Neural progenitor cell (in vitro differentiated cells): ENCODE measurements at regions not wholly inside any gene's neighbourhood (a gene's known extent, or its start where the extent isn't known, plus 50 kb on each side); places are given as distances from the start of the nearest gene placed in this dataset.

Experiments
- CTCF ChIP-seq: fragments of 200-600 bp; sonication (generic); IDR thresholded peaks from 2 replicates; pipeline ENCODE4 v1.5.1; 2017; ENCODE audit warnings: antibody characterized with exemption, mild to moderate bottlenecking
- EZH2 ChIP-seq: fragments of 200-600 bp; sonication (generic); IDR thresholded peaks from 2 replicates; pipeline ENCODE4 v1.6.1; 2017; ENCODE audit warnings: antibody characterized with exemption, mild to moderate bottlenecking, moderate library complexity
- EZH2phosphoT487 ChIP-seq: fragments of 200-600 bp; sonication (generic); IDR thresholded peaks from 2 replicates; pipeline ENCODE4 v1.6.1; 2017; ENCODE audit warnings: antibody characterized with exemption

GRCh38 chr4:134787315-134787714 is 585.7 kb upstream of the PABPC4L start:
- no peak for TF ChIP-seq CTCF
- no peak for TF ChIP-seq EZH2
- TF ChIP-seq EZH2phosphoT487: no peak
